ENCODE measurements at regions not wholly inside any gene's neighbourhood (a gene's known extent, or its start where the extent isn't known, plus 50 kb on each side); places are given as distances from the start of the nearest gene placed in this dataset.

- CTCF ChIA-PET, result interaction anchor here (1.0 kb wide), 1 partner anchor 34 kb away, joined by 3 read pairs; no protein-coding TSS in a partner anchor
- WGBS (ENCODE audit: missing lambda C conversion rate), result 67% methylated on average over 4 of the region's 4 CpGs
- no peak overlapping the region for H3K4me3 ChIP-seq
- POLR2A ChIA-PET, result no interaction called here
- DNase-seq (ENCODE audit: low read depth in 1 of 2, low spot score in 1 of 2), result no peak
- TF ChIP-seq CBX2 (IDR thresholded peaks at IDR 0.05; ENCODE audit: borderline replicate concordance, low read depth) (no peak), MYC (IDR thresholded peaks at IDR 0.05; ENCODE audit: borderline replicate concordance, low read length) (no peak), SREBF2 (IDR thresholded peaks at IDR 0.05) (no peak), FOSL2 (IDR thresholded peaks at IDR 0.05) (no peak), FOSL2 (CRISPR knock-in tag; IDR thresholded peaks at IDR 0.05) (no peak), RCOR1 (IDR thresholded peaks at IDR 0.05; ENCODE audit: low read depth, low read length) (no peak), NR3C1 (IDR thresholded peaks at IDR 0.05) (no peak), POLR2A (IDR thresholded peaks at IDR 0.05; ENCODE audit: low read length) (no peak), RFX5 (IDR thresholded peaks at IDR 0.05) (no peak), TP53 (CRISPR knock-in tag; IDR thresholded peaks at IDR 0.05) (no peak), SMC3 (IDR thresholded peaks at IDR 0.05) (no peak), RARB (CRISPR knock-in tag; IDR thresholded peaks at IDR 0.05) (no peak), GATA3 (IDR thresholded peaks at IDR 0.05; ENCODE audit: borderline replicate concordance) (no peak)
- H3K4me2 ChIP-seq, result no peak overlapping the region
- ATAC-seq, result no peak
- H3K27ac ChIP-seq, result no peak overlapping the region
- H3K9me3 ChIP-seq, result no peaks in the 10 kb centered on the region
- FAIRE-seq, result peak; percentile 70
- H3K4me1 ChIP-seq, result no peaks in the 10 kb centered on the region
These were observed 92.0 kb upstream of the MED14 start for GRCh38 chrX:40827331-40827730.

- WGBS (ENCODE audit: missing lambda C conversion rate), result no CpG with 5 or more reads among the region's 12 CpGs
- no peak overlapping the region for H3K4me3 ChIP-seq
- no peaks in the 10 kb centered on the region for H3K9me3 ChIP-seq
- no peak overlapping the region for H3K4me2 ChIP-seq
- TF ChIP-seq BCL3 (IDR thresholded peaks at IDR 0.05), result no peak
- no peak for TF ChIP-seq ZC3H11A (IDR thresholded peaks at IDR 0.05)
- no peak for TF ChIP-seq NPAS2 (CRISPR knock-in tag; IDR thresholded peaks at IDR 0.05; ENCODE audit: borderline replicate concordance)
- TF ChIP-seq EHMT2 (IDR thresholded peaks at IDR 0.05; ENCODE audit: low read depth), result no peak
- TF ChIP-seq BHLHE40 (IDR thresholded peaks at IDR 0.05; ENCODE audit: low read depth, low read length), result no peak
- TF ChIP-seq CHD2 (IDR thresholded peaks at IDR 0.05; ENCODE audit: low read length, partially characterized antibody), result no peak
- TF ChIP-seq, protein P1, sequence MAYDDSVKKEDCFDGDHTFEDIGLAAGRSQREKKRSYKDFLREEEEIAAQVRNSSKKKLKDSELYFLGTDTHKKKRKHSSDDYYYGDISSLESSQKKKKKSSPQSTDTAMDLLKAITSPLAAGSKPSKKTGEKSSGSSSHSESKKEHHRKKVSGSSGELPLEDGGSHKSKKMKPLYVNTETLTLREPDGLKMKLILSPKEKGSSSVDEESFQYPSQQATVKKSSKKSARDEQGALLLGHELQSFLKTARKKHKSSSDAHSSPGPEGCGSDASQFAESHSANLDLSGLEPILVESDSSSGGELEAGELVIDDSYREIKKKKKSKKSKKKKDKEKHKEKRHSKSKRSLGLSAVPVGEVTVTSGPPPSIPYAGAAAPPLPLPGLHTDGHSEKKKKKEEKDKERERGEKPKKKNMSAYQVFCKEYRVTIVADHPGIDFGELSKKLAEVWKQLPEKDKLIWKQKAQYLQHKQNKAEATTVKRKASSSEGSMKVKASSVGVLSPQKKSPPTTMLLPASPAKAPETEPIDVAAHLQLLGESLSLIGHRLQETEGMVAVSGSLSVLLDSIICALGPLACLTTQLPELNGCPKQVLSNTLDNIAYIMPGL (CRISPR knock-in tag; IDR thresholded peaks at IDR 0.05; ENCODE audit: borderline replicate concordance), result no peak
- no peak for TF ChIP-seq ESRRA (IDR thresholded peaks at IDR 0.05; ENCODE audit: borderline replicate concordance, low read length)
- TF ChIP-seq CEBPB (IDR thresholded peaks at IDR 0.05), result no peak
- no peak for TF ChIP-seq CBX8 (IDR thresholded peaks at IDR 0.05)
- POLR2A ChIA-PET, result no interaction called here
- H3K27ac ChIP-seq, result no peak overlapping the region
- ATAC-seq (no peak), FAIRE-seq (no peak), DNase-seq (ENCODE audit: low read depth in 1 of 2, low spot score in 1 of 2) (no peak)
- no peaks in the 10 kb centered on the region for H3K4me1 ChIP-seq
- CTCF ChIA-PET, result interaction anchor here (1.2 to 1.6 kb wide), 3 partner anchors 11 to 38 kb away, joined by 3 to 7 read pairs (median 4); no protein-coding TSS in a partner anchor
These were observed 96.4 kb upstream of the MED14 start for GRCh38 chrX:40831750-40832149.

- H3K4me2 ChIP-seq, result no peak overlapping the region
- no peak overlapping the region for H3K4me3 ChIP-seq
- WGBS (ENCODE audit: missing lambda C conversion rate), result 93% methylated on average over 27 of the region's 39 CpGs
- CTCF ChIA-PET, result interaction anchor here (1.2 to 1.4 kb wide), 2 partner anchors 10 to 11 kb away, joined by 3 to 4 read pairs; no protein-coding TSS in a partner anchor
- H3K9me3 ChIP-seq, result no peaks in the 10 kb centered on the region
- DNase-seq (ENCODE audit: low read depth in 1 of 2, low spot score in 1 of 2) (no peak), ATAC-seq (no peak), FAIRE-seq (no peak)
- H3K27ac ChIP-seq, result no peak overlapping the region
- no peaks in the 10 kb centered on the region for H3K4me1 ChIP-seq
- POLR2A ChIA-PET, result no interaction called here
- no peak for TF ChIP-seq ATOH8 (CRISPR knock-in tag; IDR thresholded peaks at IDR 0.05; ENCODE audit: low read depth)
- TF ChIP-seq KDM1A (IDR thresholded peaks at IDR 0.05; ENCODE audit: low read depth), result no peak
- TF ChIP-seq RAD21 (conservative IDR thresholded peaks at IDR 0.05 in 1 of 2, IDR thresholded peaks at IDR 0.05 in 1 of 2), result no peak
- TF ChIP-seq JUNB (IDR thresholded peaks at IDR 0.05), result no peak
- TF ChIP-seq, protein P2, sequence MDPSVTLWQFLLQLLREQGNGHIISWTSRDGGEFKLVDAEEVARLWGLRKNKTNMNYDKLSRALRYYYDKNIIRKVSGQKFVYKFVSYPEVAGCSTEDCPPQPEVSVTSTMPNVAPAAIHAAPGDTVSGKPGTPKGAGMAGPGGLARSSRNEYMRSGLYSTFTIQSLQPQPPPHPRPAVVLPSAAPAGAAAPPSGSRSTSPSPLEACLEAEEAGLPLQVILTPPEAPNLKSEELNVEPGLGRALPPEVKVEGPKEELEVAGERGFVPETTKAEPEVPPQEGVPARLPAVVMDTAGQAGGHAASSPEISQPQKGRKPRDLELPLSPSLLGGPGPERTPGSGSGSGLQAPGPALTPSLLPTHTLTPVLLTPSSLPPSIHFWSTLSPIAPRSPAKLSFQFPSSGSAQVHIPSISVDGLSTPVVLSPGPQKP (IDR thresholded peaks at IDR 0.05; ENCODE audit: low read depth, low read length), result no peak
- no peak for TF ChIP-seq ZNF302 (CRISPR knock-in tag; IDR thresholded peaks at IDR 0.05)
- TF ChIP-seq, protein P3, sequence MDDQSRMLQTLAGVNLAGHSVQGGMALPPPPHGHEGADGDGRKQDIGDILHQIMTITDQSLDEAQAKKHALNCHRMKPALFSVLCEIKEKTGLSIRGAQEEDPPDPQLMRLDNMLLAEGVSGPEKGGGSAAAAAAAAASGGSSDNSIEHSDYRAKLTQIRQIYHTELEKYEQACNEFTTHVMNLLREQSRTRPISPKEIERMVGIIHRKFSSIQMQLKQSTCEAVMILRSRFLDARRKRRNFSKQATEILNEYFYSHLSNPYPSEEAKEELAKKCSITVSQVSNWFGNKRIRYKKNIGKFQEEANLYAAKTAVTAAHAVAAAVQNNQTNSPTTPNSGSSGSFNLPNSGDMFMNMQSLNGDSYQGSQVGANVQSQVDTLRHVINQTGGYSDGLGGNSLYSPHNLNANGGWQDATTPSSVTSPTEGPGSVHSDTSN (IDR thresholded peaks at IDR 0.05), result no peak
- no peak for TF ChIP-seq KDM5A (IDR thresholded peaks at IDR 0.05)
- no peak for TF ChIP-seq SREBF2 (IDR thresholded peaks at IDR 0.05)
- TF ChIP-seq CBX2 (IDR thresholded peaks at IDR 0.05; ENCODE audit: borderline replicate concordance, low read depth), result no peak
- TF ChIP-seq HOXB5 (CRISPR knock-in tag; IDR thresholded peaks at IDR 0.05), result no peak
- TF ChIP-seq NR3C1 (IDR thresholded peaks at IDR 0.05), result no peak
- no peak for TF ChIP-seq ZFP36 (IDR thresholded peaks at IDR 0.05; ENCODE audit: borderline replicate concordance, partially characterized antibody)
- no peak for TF ChIP-seq RARB (CRISPR knock-in tag; IDR thresholded peaks at IDR 0.05)
These were observed 97.4 kb upstream of the MED14 start for GRCh38 chrX:40832723-40833122.

Measured in A549 (cell line).